H1 (cell line): ENCODE measurements at regions not wholly inside any gene's neighbourhood (a gene's known extent, or its start where the extent isn't known, plus 50 kb on each side); places are given as distances from the start of the nearest gene placed in this dataset.

Experiments
- CTCF ChIA-PET: fragments of 300-600 bp; sonication (Branson Sonifier 250); formaldehyde crosslinking; loops from one replicate; lab custom pipeline; 2021; ENCODE audit not compliant: partially characterized antibody; lab: Charles Lee
- POLR2A ChIA-PET: fragments of 300-600 bp; sonication (Branson Sonifier 250); formaldehyde crosslinking; loops from one replicate; lab custom pipeline; 2021; ENCODE audit warnings: inconsistent platforms; ENCODE audit not compliant: partially characterized antibody; lab: Charles Lee
- DNase-seq, 2 experiments: peaks; one replicate each; pipeline versions ENCODE4 v3.0.0 to v3.0.0-alpha.2; 2010 to 2022; ENCODE audit warnings: low spot score in 2 of 2, low read depth in 1 of 2, mixed read lengths in 1 of 2
- FAIRE-seq: peaks from 2 replicates; lab custom pipeline; 2011; peaks lifted over from hg19 to GRCh38; lab: Jason Lieb, UNC
- H2AFZ ChIP-seq: 2 replicates; pipeline ENCODE4 v1.8.1; 2012; ENCODE audit warnings: low read length, inconsistent platforms
- H2AK5ac ChIP-seq: 2 replicates; pipeline ENCODE4 v1.6.1; 2013; ENCODE audit warnings: low read depth, low read length
- H2BK120ac ChIP-seq: replicated peaks from 2 replicates; pipeline ENCODE3; 2013; ENCODE audit warnings: low read depth, low read length, inconsistent platforms
- H2BK12ac ChIP-seq: 2 replicates; pipeline ENCODE4 v1.6.1; 2013; ENCODE audit warnings: low read depth, low read length
- H2BK15ac ChIP-seq: 2 replicates; pipeline ENCODE4 v1.6.1; 2013; ENCODE audit warnings: low read length
- H2BK20ac ChIP-seq: 2 replicates; pipeline ENCODE4 v1.6.1; 2013; ENCODE audit warnings: low read length
- H2BK5ac ChIP-seq: 2 replicates; pipeline ENCODE4 v1.6.1; 2013; ENCODE audit warnings: low read depth, low read length
- H3K14ac ChIP-seq: 2 replicates; pipeline ENCODE4 v1.6.1; 2013; ENCODE audit warnings: inconsistent platforms; ENCODE audit not compliant: insufficient read length
- H3K18ac ChIP-seq: 2 replicates; pipeline ENCODE4 v1.6.1; 2013; ENCODE audit warnings: low read length; ENCODE audit errors: extremely low read depth
- H3K23ac ChIP-seq: 2 replicates; pipeline ENCODE4 v1.6.1; 2013; ENCODE audit warnings: inconsistent platforms; ENCODE audit not compliant: insufficient read length
- H3K23me2 ChIP-seq: 2 replicates; pipeline ENCODE4 v1.6.1; 2013; ENCODE audit warnings: low read depth, low read length
- H3K27ac ChIP-seq: 2 replicates; pipeline ENCODE4 v1.6.1; 2011; ENCODE audit warnings: low read depth, low read length, inconsistent platforms
- H3K27me3 ChIP-seq, 4 experiments: replicated peaks in 1 of 4; 1 replicate in 1 of 4; 2 replicates in 3 of 4; pipeline versions ENCODE4 v1.6.1 to v1.8.1; 2011 to 2013; ENCODE audit warnings: low read length in 3 of 4, mild to moderate bottlenecking in 3 of 4, inconsistent platforms in 2 of 4, mixed read lengths in 2 of 4, moderate library complexity in 1 of 4; ENCODE audit not compliant: control insufficient read depth in 3 of 4, insufficient read depth in 3 of 4; ENCODE audit errors: extremely low read depth in 1 of 4
- H3K36me3 ChIP-seq, 4 experiments: 2 replicates each; pipeline versions ENCODE4 v1.6.1 to v1.8.1; 2011 to 2013; ENCODE audit warnings: mild to moderate bottlenecking in 4 of 4, low read length in 3 of 4, moderate library complexity in 2 of 4, control low read depth in 1 of 4, inconsistent platforms in 1 of 4; ENCODE audit not compliant: insufficient read depth in 4 of 4, control insufficient read depth in 2 of 4
- H3K4ac ChIP-seq: replicated peaks from 2 replicates; pipeline ENCODE3; 2013; ENCODE audit warnings: low read length, low read depth, mixed read lengths, inconsistent platforms; ENCODE audit not compliant: insufficient read length
- H3K4me1 ChIP-seq, 4 experiments: replicated peaks in 1 of 4; 1 replicate in 1 of 4; 2 replicates in 3 of 4; pipeline versions ENCODE4 v1.6.1 to v1.8.1; 2011 to 2013; ENCODE audit warnings: low read length in 3 of 4, inconsistent platforms in 2 of 4, mixed read lengths in 1 of 4; ENCODE audit not compliant: insufficient read depth in 4 of 4, control insufficient read depth in 3 of 4
- H3K4me2 ChIP-seq, 2 experiments: 2 replicates each; pipeline versions ENCODE4 v1.6.1 to v1.8.1; 2011 to 2013; ENCODE audit warnings: low read depth in 2 of 2, low read length in 2 of 2, control low read depth in 1 of 2, inconsistent platforms in 1 of 2, mild to moderate bottlenecking in 1 of 2; ENCODE audit not compliant: insufficient read depth in 1 of 2
- H3K4me3 ChIP-seq, 4 experiments: fragments of 200-600, 300-600 bp in 1 of 4; sonication (generic), shearing (Covaris generic), sonication (Bioruptor Twin) in 1 of 4; 2 replicates each; pipeline versions ENCODE4 v1.5.1 to v1.8.1; 2011 to 2016; ENCODE audit warnings: low read length in 4 of 4, low read depth in 3 of 4, control low read depth in 2 of 4, inconsistent platforms in 2 of 4, mild to moderate bottlenecking in 2 of 4, mixed read lengths in 1 of 4, moderate library complexity in 1 of 4; ENCODE audit not compliant: insufficient read depth in 2 of 4; ENCODE audit errors: extremely low read depth in 1 of 4
- H3K56ac ChIP-seq: replicated peaks from 2 replicates; pipeline ENCODE3; 2013; ENCODE audit warnings: low read depth, mild to moderate bottlenecking, mixed read lengths, low read length, inconsistent platforms; ENCODE audit not compliant: insufficient read length
- H3K79me1 ChIP-seq: 2 replicates; pipeline ENCODE4 v1.6.1; 2013; ENCODE audit warnings: low read depth, low read length, control low read depth
- H3K79me2 ChIP-seq, 2 experiments: 2 replicates each; pipeline versions ENCODE4 v1.6.1 to v1.8.1; 2012 to 2013; ENCODE audit warnings: low read length in 2 of 2, mild to moderate bottlenecking in 2 of 2, inconsistent platforms in 1 of 2; ENCODE audit not compliant: insufficient read depth in 2 of 2, control insufficient read depth in 1 of 2
- H3K9ac ChIP-seq, 4 experiments: replicated peaks in 1 of 4; 1 replicate in 1 of 4; 2 replicates in 3 of 4; pipeline versions ENCODE4 v1.6.1 to v1.8.1; 2011 to 2013; ENCODE audit warnings: low read depth in 3 of 4, low read length in 3 of 4, control low read depth in 2 of 4, mild to moderate bottlenecking in 2 of 4, moderate library complexity in 2 of 4, inconsistent platforms in 1 of 4; ENCODE audit errors: extremely low read depth in 1 of 4
- H3K9me3 ChIP-seq, 2 experiments: 2 replicates each; pipeline versions ENCODE4 v1.6.1 to v1.8.1; 2012 to 2013; ENCODE audit warnings: mild to moderate bottlenecking in 2 of 2, moderate library complexity in 2 of 2, control low read depth in 1 of 2, inconsistent platforms in 1 of 2, low read depth in 1 of 2, low read length in 1 of 2, mixed read lengths in 1 of 2; ENCODE audit not compliant: insufficient read depth in 2 of 2
- H4K20me1 ChIP-seq, 2 experiments: replicated peaks in 1 of 2; 2 replicates each; pipeline versions ENCODE3 to v1.8.1; 2011 to 2013; ENCODE audit warnings: inconsistent platforms in 2 of 2, low read length in 2 of 2, mild to moderate bottlenecking in 1 of 2; ENCODE audit not compliant: insufficient read depth in 2 of 2, control insufficient read depth in 1 of 2
- H4K5ac ChIP-seq: 2 replicates; pipeline ENCODE4 v1.6.1; 2013; ENCODE audit warnings: low read length, low read depth, mixed read lengths, inconsistent platforms; ENCODE audit not compliant: insufficient read length
- H4K8ac ChIP-seq: 2 replicates; pipeline ENCODE4 v1.8.0; 2013; ENCODE audit warnings: mild to moderate bottlenecking, moderate library complexity, low read length, inconsistent platforms; ENCODE audit not compliant: insufficient read depth; ENCODE audit errors: extremely low read depth
- H4K91ac ChIP-seq: replicated peaks from 2 replicates; pipeline ENCODE3; 2013; ENCODE audit warnings: low read length, mixed read lengths, inconsistent platforms; ENCODE audit not compliant: insufficient read length
- CHD2 ChIP-seq: IDR thresholded peaks from 2 replicates; pipeline ENCODE4 v1.6.1; 2012; ENCODE audit warnings: low read length, improper control_type of control experiment
- EP300 ChIP-seq, 2 experiments: IDR thresholded peaks; 1 replicate in 1 of 2; 2 replicates in 1 of 2; pipeline ENCODE4 v1.6.1; 2011 to 2012; ENCODE audit warnings: low read depth in 2 of 2, low read length in 2 of 2, mild to moderate bottlenecking in 2 of 2, borderline replicate concordance in 1 of 2, inconsistent platforms in 1 of 2, moderate library complexity in 1 of 2
- PHF8 ChIP-seq: fragments of 200-600 bp; sonication (generic); conservative IDR thresholded peaks from 2 replicates; pipeline ENCODE4 v1.7.1; 2012; ENCODE audit warnings: low read depth, mild to moderate bottlenecking, inconsistent platforms, low read length, moderate library complexity
- WGBS, 2 experiments: shearing (Covaris generic) in 1 of 2; methylation state at CpG; one replicate each; pipeline versions ENCODE4 v1.1.6 to v1.1.7; 2013 to 2015; ENCODE audit warnings: low lambda C conversion rate in 2 of 2, mixed read lengths in 2 of 2, inconsistent platforms in 1 of 2, low coverage in 1 of 2, missing lambda C conversion rate in 1 of 2; ENCODE audit not compliant: insufficient replicate concordance in 2 of 2, insufficient coverage in 1 of 2, insufficient read length in 1 of 2; ENCODE audit errors: extremely low coverage in 1 of 2, missing lambda C conversion rate in 1 of 2; 5-methylcytosine and 5-hydroxymethylcytosine counted together

DNA sequence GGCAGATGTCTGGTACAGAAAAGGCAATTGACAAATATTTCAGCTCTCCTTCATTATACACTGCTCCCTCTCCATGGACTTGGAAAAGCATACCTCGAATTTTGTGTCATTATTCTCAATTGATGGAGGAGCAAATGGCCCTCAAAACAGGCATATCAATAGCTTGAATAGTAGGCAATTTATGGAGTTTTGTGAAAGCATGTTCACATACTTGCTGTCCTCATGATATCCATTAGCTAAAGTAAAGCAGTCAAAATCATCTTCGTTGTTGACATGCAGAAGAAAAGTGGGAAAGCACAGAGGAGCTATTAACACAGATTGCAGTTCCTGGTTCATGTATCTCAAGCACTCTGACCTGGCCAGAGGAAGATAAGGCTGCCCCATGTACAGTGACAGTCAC, 472.8 kb downstream of the CCSER2 start:
- no peaks in the 10 kb centered on the region for H3K36me3 ChIP-seq
- FAIRE-seq, result no peak
- WGBS, 2 experiments, result 69% methylated on average over 2 of the region's 2 CpGs; no CpG with 5 or more reads in 1 of the 2 experiments
- H3K56ac ChIP-seq, result no peak overlapping the region
- H4K91ac ChIP-seq, result no peak overlapping the region
- no peak overlapping the region for H2AFZ ChIP-seq
- H3K4me1 ChIP-seq, result no peaks in the 10 kb centered on the region
- H3K14ac ChIP-seq, result no peak overlapping the region
- H3K79me2 ChIP-seq, result no peaks in the 10 kb centered on the region
- no peak overlapping the region for H3K9ac ChIP-seq
- no peak overlapping the region for H2BK120ac ChIP-seq
- H2AK5ac ChIP-seq, result no peak overlapping the region
- H3K4ac ChIP-seq, result no peak overlapping the region
- no peak overlapping the region for H4K8ac ChIP-seq
- no peaks in the 10 kb centered on the region for H4K20me1 ChIP-seq
- ChIA-PET POLR2A (no interaction called here), CTCF (interaction anchor here (0.6 to 1.9 kb wide), 4 partner anchors 10 to 188 kb away, joined by 3 to 8 read pairs (median 6); no protein-coding TSS in a partner anchor)
- no peak overlapping the region for H4K5ac ChIP-seq
- no peak overlapping the region for H3K18ac ChIP-seq
- H3K23me2 ChIP-seq, result no peaks in the 10 kb centered on the region
- no peak overlapping the region for H2BK15ac ChIP-seq
- H3K27ac ChIP-seq, result no peak overlapping the region
- no peak overlapping the region for H2BK5ac ChIP-seq
- H3K4me2 ChIP-seq, result no peak overlapping the region
- H2BK20ac ChIP-seq, result no peak overlapping the region
- no peaks in the 10 kb centered on the region for H3K27me3 ChIP-seq
- H3K4me3 ChIP-seq, result no peak overlapping the region
- no peak for DNase-seq
- no peak overlapping the region for H3K23ac ChIP-seq
- H3K79me1 ChIP-seq, result no peaks in the 10 kb centered on the region
- H2BK12ac ChIP-seq, result no peak overlapping the region
- H3K9me3 ChIP-seq, result no peaks in the 10 kb centered on the region
- TF ChIP-seq CHD2, result no peak
- no peak for TF ChIP-seq PHF8
- no peak for TF ChIP-seq EP300 (IDR thresholded peaks at IDR 0.05; ENCODE audit: borderline replicate concordance in 1 of 2, low read depth in 2 of 2, low read length in 2 of 2)
